ENCODE measurements at regions not wholly inside any gene's neighbourhood (a gene's known extent, or its start where the extent isn't known, plus 50 kb on each side); places are given as distances from the start of the nearest gene placed in this dataset.

GRCh38 chr19:33894787-33895186, 98.1 kb downstream of the KCTD15 start:
- TF ChIP-seq CTCF (conservative IDR thresholded peaks at IDR 0.05; ENCODE audit: low read length) (no peak), EZH2phosphoT487 (IDR thresholded peaks at IDR 0.05; ENCODE audit: borderline replicate concordance, low read depth, low read length) (no peak)

Data from OCI-LY7 (cell line).